GM23248 (cell line): ENCODE measurements at regions not wholly inside any gene's neighbourhood (a gene's known extent, or its start where the extent isn't known, plus 50 kb on each side); places are given as distances from the start of the nearest gene placed in this dataset.

Source experiments
- EZH2 ChIP-seq: fragments of 200-600 bp; sonication (generic); IDR thresholded peaks from 2 replicates; pipeline ENCODE4 v1.6.1; 2018; ENCODE audit warnings: antibody characterized with exemption, mild to moderate bottlenecking; ENCODE audit not compliant: insufficient read depth, poor library complexity, severe bottlenecking
- EZH2phosphoT487 ChIP-seq: fragments of 200-600 bp; sonication (generic); IDR thresholded peaks from 2 replicates; pipeline ENCODE4 v1.6.1; 2018; ENCODE audit warnings: antibody characterized with exemption, moderate library complexity, mild to moderate bottlenecking, low read depth; ENCODE audit not compliant: insufficient read depth

DNA sequence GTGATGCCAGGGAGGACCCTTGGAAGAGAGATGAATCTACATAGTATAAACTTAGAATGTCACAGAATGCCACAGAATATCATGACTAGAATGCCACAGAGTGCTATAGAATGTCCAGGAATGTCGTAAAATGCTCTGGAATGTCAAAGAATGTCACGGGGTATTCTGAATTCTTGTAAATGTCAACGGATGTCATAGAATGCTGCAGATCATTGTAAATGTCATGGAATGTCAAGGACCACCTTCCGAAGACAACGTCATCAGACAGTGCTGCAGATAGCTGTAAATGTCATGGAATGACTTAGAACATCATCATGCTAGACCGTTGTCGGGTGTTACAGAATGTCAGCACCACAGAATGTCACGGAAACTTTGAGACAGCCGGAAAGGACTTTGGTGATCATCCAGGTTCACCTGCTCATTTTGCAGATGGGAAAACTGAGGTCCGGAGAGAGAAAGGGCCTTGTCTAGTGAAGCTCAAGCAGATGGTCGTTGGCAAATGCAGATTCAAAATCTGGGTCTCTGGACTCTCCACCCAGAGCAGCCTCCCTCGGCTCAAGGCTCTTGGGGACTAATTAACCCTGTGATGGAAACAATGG, 117.1 kb downstream of the LHX2 start:
- no peak for TF ChIP-seq EZH2phosphoT487
- TF ChIP-seq EZH2: no peak
